ENCODE measurements at regions not wholly inside any gene's neighbourhood (a gene's known extent, or its start where the extent isn't known, plus 50 kb on each side); places are given as distances from the start of the nearest gene placed in this dataset.
"Not testable (repeated sequence)": the region's sequence is repeated elsewhere in the genome, so short reads cannot be mapped to it uniquely, and the experiment has no call there.

DNA sequence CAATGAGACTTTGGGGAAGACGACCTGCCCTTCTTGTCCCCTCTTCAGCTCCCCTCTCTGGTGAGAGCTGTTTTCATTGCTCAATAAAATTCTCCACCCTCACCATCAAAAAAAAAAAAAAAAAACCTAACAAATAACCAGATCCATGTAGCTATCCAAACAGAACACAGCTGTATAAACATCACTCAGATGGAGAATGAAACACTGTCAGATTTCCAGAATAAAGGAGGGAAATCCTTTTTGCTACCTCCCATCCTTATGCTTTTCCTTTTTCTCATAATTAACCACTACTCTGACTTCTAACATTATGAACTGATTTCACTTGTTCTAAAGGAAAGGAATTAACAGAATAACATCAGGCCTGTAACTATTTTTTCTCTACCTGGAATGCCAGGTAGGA is 155.6 kb downstream of the PPP4R3C start:
- no peaks in the 10 kb centered on the region for H3K36me3 ChIP-seq
- no peak for TF ChIP-seq Cebpa-rat (IDR thresholded peaks at IDR 0.05)
- H3K4me1 ChIP-seq: no peaks in the 10 kb centered on the region
- no peaks in the 10 kb centered on the region; the same call in 1 of the 2 replicates for H4K20me1 ChIP-seq
- H3K27me3 ChIP-seq: peaks cover 37% of the 10 kb centered on the region
- H3K9ac ChIP-seq: no peak overlapping the region
- no peak overlapping the region for H3K4me2 ChIP-seq
- H3K27ac ChIP-seq: no peak overlapping the region
- H3K4me3 ChIP-seq: no peak overlapping the region
- peaks cover 3% of the 10 kb centered on the region for H3K9me3 ChIP-seq

DNA sequence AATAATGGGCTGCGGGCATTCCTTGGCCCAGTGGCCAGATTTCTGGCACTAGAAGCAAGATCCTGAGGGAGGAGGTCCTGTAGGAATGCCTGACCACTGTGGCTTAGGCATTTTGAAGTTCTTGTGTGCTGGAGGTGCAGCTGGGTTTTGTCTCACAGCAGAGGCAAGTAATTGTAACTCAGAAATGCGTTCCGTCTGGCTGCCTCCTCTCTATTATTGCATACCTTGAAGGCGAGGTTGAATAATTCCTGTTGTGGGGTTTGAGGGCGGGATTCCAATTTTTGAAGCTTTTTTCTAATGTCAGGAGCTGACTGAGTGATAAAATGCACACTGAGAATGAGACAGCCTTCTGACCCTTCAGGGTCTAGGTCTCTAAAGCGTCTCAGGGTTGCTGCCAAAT is 170.6 kb downstream of the PPP4R3C start:
- not testable (repeated sequence) for H3K4me1 ChIP-seq, H3K9ac ChIP-seq, H3K4me3 ChIP-seq, H4K20me1 ChIP-seq, H3K36me3 ChIP-seq, H3K27ac ChIP-seq, H3K4me2 ChIP-seq
- H3K27me3 ChIP-seq: peaks cover 75% of the 10 kb centered on the region
- H3K9me3 ChIP-seq: peaks cover 16% of the 10 kb centered on the region

DNA sequence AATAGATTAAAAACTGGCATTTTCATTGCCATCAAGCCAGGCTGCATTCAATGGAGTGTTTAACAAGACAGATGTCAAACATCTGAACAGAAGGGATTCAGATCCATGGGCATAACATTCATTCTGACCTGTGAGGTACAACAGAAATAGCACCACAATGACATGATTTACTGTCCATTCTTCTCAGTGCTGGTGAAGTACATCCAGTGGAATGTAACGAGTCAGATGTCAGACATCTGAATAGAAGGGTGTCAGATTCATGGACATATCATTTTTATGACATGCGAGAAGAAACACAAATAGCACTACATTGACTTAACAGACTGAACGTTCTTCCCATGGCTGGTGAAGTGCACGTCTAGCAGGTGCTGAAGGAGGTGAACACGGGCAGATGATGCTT is 186.4 kb downstream of the PPP4R3C start:
- Histone ChIP-seq H3K9ac (no peak overlapping the region), H3K36me3 (no peaks in the 10 kb centered on the region), H3K4me3 (no peak overlapping the region), H3K27ac (no peak overlapping the region), H4K20me1 (no peaks in the 10 kb centered on the region), H3K4me1 (no peaks in the 10 kb centered on the region), H3K4me2 (no peak overlapping the region), H3K27me3 (peaks cover 83% of the 10 kb centered on the region), H3K9me3 (no peaks in the 10 kb centered on the region)
- no peak for TF ChIP-seq Cebpa-rat (IDR thresholded peaks at IDR 0.05)

DNA sequence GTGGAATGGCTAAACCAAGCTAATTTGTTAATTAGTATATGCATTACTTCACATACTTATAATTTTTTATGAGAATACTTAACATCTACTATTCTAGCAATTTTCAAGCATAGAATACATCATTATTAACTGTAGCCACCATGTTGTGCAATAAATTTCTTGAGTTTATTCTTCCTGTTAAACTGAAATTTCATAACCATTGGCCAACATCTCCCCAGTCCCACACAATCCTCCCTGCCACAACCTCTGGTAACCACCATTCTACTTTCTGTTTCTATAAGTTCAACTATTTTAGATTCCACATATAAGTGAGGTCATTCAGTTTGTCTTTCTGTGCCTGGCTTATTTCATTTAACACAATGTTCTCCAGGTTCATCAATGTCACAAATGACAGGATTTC is 208.5 kb downstream of the PPP4R3C start:
- H3K27ac ChIP-seq: no peak overlapping the region
- no peak overlapping the region for H3K4me3 ChIP-seq
- peaks cover 44% of the 10 kb centered on the region for H3K27me3 ChIP-seq
- no peak overlapping the region for H3K4me2 ChIP-seq
- no peak overlapping the region for H3K9ac ChIP-seq
- H3K9me3 ChIP-seq: no peaks in the 10 kb centered on the region
- H4K20me1 ChIP-seq: no peaks in the 10 kb centered on the region; the same call in 1 of the 2 replicates
- TF ChIP-seq Cebpa-rat (IDR thresholded peaks at IDR 0.05): no peak
- H3K4me1 ChIP-seq: no peaks in the 10 kb centered on the region
- no peaks in the 10 kb centered on the region for H3K36me3 ChIP-seq

GRCh38 chrX:27251369-27251768 is 211.8 kb downstream of the PPP4R3C start:
- no peaks in the 10 kb centered on the region for H3K4me1 ChIP-seq
- TF ChIP-seq Cebpa-rat (IDR thresholded peaks at IDR 0.05): no peak
- H3K9ac ChIP-seq: no peak overlapping the region
- no peak overlapping the region for H3K27ac ChIP-seq
- H3K4me3 ChIP-seq: no peak overlapping the region
- no peaks in the 10 kb centered on the region for H3K36me3 ChIP-seq
- H3K9me3 ChIP-seq: no peaks in the 10 kb centered on the region
- H4K20me1 ChIP-seq: no peaks in the 10 kb centered on the region; the same call in 1 of the 2 replicates
- H3K4me2 ChIP-seq: no peak overlapping the region
- H3K27me3 ChIP-seq: peaks cover 47% of the 10 kb centered on the region

DNA sequence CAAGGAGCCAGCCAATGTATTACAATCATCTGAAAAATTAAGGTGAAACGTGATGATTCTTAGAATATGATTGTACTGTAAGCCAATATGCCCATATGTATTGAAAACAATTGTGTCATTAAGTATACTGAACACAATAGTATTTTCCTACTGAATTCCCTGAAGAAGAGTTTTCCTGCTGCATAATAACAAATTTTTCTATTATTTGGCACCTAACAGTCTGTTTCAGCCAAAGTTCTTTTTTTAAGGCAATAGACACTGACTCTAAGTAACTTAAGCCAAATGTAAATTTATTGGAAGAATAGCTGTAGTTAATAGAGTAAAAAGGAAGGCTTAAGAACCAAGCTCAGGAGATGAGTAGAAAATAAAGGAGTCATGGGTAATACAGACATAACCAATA is 220.6 kb downstream of the PPP4R3C start:
- Histone ChIP-seq H3K4me3 (no peak overlapping the region), H3K27me3 (peaks cover 28% of the 10 kb centered on the region), H3K27ac (no peak overlapping the region), H3K9ac (no peak overlapping the region), H3K4me1 (no peaks in the 10 kb centered on the region), H3K36me3 (no peaks in the 10 kb centered on the region), H3K9me3 (peaks cover 23% of the 10 kb centered on the region), H4K20me1 (no peaks in the 10 kb centered on the region), H3K4me2 (no peak overlapping the region)
- no peak for TF ChIP-seq Cebpa-rat (IDR thresholded peaks at IDR 0.05)

DNA sequence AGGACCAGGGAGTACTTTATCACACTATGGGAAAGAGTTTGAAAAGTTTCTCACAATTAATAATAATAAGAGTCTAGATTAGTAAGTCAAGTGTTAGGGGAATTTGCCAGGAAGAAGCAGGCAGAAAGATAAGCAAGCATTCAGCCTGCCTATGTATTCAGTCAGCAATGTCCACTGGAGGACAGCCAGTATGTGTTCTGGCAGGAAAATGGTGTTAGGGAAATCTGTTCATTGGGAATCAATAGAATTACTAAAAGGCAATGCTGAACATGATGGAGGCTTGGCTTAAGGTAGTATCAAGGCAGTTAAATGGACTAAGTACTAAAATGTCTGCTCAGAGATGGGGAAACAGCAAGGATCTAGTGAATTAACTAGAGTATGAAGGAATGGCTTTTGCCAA is 221.2 kb downstream of the PPP4R3C start:
- no peaks in the 10 kb centered on the region for H3K4me1 ChIP-seq
- H3K27me3 ChIP-seq: peaks cover 28% of the 10 kb centered on the region
- H3K36me3 ChIP-seq: no peaks in the 10 kb centered on the region
- peaks cover 23% of the 10 kb centered on the region for H3K9me3 ChIP-seq
- no peak overlapping the region for H3K4me3 ChIP-seq
- TF ChIP-seq Cebpa-rat (IDR thresholded peaks at IDR 0.05): no peak
- no peaks in the 10 kb centered on the region for H4K20me1 ChIP-seq
- no peak overlapping the region for H3K4me2 ChIP-seq
- no peak overlapping the region for H3K27ac ChIP-seq
- no peak overlapping the region for H3K9ac ChIP-seq

GRCh38 chrX:27240042-27240441 is 223.1 kb downstream of the PPP4R3C start:
- not testable (repeated sequence) for H3K4me2 ChIP-seq, H3K4me3 ChIP-seq, H4K20me1 ChIP-seq, H3K27ac ChIP-seq, H3K36me3 ChIP-seq, H3K4me1 ChIP-seq, H3K9ac ChIP-seq
- peaks cover 23% of the 10 kb centered on the region for H3K9me3 ChIP-seq
- peaks cover 32% of the 10 kb centered on the region for H3K27me3 ChIP-seq

DNA sequence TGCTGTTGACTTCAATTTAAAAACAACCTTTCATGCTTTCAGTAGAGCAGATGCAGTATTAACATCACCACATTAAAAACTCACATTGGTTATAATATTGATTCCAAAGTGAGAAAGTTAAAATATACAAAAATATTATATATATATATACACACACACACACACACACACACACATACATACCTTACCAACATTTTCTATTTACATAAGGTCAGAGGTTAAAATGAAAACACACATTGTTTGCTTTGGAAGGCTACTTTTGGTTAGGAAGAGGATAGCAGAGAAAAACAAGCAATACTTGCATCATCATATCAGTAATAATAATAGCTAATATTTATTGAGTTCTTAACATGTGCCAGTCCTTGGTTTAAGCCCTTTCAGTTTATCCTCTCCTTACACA is 226.5 kb downstream of the PPP4R3C start:
- H3K27me3 ChIP-seq: peaks cover 43% of the 10 kb centered on the region
- no peak overlapping the region for H3K4me2 ChIP-seq
- no peaks in the 10 kb centered on the region for H3K4me1 ChIP-seq
- H3K4me3 ChIP-seq: no peak overlapping the region
- TF ChIP-seq Cebpa-rat (IDR thresholded peaks at IDR 0.05): no peak
- H4K20me1 ChIP-seq: no peaks in the 10 kb centered on the region
- no peak overlapping the region for H3K27ac ChIP-seq
- peaks cover 23% of the 10 kb centered on the region for H3K9me3 ChIP-seq
- H3K9ac ChIP-seq: no peak overlapping the region
- no peaks in the 10 kb centered on the region for H3K36me3 ChIP-seq

GRCh38 chrX:27229721-27230120 is 233.4 kb downstream of the PPP4R3C start:
- Histone ChIP-seq H3K4me2 (no peak overlapping the region), H3K9me3 (no peaks in the 10 kb centered on the region), H3K27me3 (peaks cover 44% of the 10 kb centered on the region), H3K9ac (no peak overlapping the region), H4K20me1 (no peaks in the 10 kb centered on the region), H3K4me1 (no peaks in the 10 kb centered on the region), H3K36me3 (no peaks in the 10 kb centered on the region), H3K4me3 (no peak overlapping the region), H3K27ac (no peak overlapping the region)
- no peak for TF ChIP-seq Cebpa-rat (IDR thresholded peaks at IDR 0.05)

DNA sequence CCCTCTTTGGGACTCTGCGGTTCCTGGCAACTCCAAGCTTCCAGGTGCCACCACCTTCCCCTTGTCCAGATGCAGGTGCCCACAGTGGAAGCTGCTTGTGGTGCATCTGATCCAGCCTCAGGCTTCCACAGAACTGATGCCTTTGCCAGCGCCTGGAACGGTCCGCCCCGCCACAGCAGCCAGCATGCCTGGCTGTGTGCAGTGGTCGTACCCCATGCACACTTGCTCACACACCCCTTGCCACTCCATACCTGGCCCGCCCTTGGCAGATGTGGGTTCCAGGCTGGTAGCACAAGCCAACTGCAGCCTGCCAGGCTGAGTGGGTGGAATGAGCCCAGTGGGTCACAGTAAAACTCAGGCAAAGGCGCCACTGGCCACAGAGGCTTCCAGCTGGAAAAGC is 240.5 kb downstream of the PPP4R3C start:
- no peak overlapping the region for H3K9ac ChIP-seq
- TF ChIP-seq Cebpa-rat (IDR thresholded peaks at IDR 0.05): no peak

More for the DNA sequence above, 240.5 kb downstream of the PPP4R3C start:
- H3K4me2 ChIP-seq: no peak overlapping the region
- H3K4me1 ChIP-seq: no peaks in the 10 kb centered on the region
- no peaks in the 10 kb centered on the region; the same call in 1 of the 2 replicates for H3K9me3 ChIP-seq
- H4K20me1 ChIP-seq: no peaks in the 10 kb centered on the region
- no peaks in the 10 kb centered on the region for H3K36me3 ChIP-seq
- no peak overlapping the region for H3K4me3 ChIP-seq
- no peak overlapping the region for H3K27ac ChIP-seq
- peaks cover 41% of the 10 kb centered on the region for H3K27me3 ChIP-seq

All from BLaER1 (cell line).